22Rv1 (cell line): ENCODE measurements at regions not wholly inside any gene's neighbourhood (a gene's known extent, or its start where the extent isn't known, plus 50 kb on each side); places are given as distances from the start of the nearest gene placed in this dataset.

Experiments used
- H3K27ac ChIP-seq: fragments of 450-650 bp; 2 replicates; pipeline ENCODE4 v1.5.1; 2017
- ZFX ChIP-seq: fragments of 450-650 bp; IDR thresholded peaks from 2 replicates; pipeline ENCODE4 v1.6.1; 2017; ENCODE audit warnings: antibody characterized with exemption, borderline replicate concordance
- TF ChIP-seq, protein P1 (sequence below): fragments of 450-650 bp; IDR thresholded peaks from 2 replicates; pipeline ENCODE4 v1.5.1; 2017; ENCODE audit warnings: mild to moderate bottlenecking

GRCh38 chr1:101376121-101377083 lies 139.6 kb downstream of the S1PR1 start:
- no peak overlapping the region for H3K27ac ChIP-seq
- TF ChIP-seq, protein P1, sequence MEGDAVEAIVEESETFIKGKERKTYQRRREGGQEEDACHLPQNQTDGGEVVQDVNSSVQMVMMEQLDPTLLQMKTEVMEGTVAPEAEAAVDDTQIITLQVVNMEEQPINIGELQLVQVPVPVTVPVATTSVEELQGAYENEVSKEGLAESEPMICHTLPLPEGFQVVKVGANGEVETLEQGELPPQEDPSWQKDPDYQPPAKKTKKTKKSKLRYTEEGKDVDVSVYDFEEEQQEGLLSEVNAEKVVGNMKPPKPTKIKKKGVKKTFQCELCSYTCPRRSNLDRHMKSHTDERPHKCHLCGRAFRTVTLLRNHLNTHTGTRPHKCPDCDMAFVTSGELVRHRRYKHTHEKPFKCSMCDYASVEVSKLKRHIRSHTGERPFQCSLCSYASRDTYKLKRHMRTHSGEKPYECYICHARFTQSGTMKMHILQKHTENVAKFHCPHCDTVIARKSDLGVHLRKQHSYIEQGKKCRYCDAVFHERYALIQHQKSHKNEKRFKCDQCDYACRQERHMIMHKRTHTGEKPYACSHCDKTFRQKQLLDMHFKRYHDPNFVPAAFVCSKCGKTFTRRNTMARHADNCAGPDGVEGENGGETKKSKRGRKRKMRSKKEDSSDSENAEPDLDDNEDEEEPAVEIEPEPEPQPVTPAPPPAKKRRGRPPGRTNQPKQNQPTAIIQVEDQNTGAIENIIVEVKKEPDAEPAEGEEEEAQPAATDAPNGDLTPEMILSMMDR = no peak

DNA sequence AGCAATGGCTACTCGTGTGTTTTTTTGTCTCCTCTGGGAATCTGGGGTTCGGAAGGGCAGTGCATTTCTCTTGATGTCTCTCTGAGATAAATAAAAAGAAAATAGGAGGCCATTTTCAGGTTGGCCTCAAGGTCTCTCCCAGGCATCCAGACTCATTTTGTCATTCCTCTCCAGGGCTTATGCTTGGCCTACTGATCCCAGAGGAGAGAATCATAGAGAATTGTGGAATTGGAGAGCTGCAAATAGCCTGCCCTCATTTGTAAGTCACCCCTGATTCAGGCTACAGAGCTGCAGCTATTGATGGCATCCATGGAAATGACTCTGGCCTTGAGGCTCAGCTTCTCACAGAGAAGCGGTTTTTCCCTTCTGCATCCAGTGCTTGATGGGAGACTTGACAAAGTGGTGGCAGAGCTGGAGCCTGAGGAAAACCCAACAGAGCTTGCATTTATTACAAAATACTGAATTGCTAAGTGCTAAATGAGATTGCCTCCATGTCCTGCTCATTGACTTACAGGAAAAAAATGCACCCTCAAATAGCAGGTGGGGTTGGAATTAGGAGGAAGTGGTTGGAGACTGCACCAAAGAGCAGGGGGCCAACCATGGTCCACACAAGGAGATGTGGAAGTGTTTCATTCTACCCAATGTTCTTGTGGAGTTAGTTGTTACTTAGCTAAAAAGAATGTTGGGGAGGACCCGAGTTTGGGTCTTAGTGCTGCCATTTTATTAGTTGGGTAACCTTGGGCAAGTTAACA lies 140.4 kb downstream of the S1PR1 start:
- no peak overlapping the region for H3K27ac ChIP-seq
- TF ChIP-seq, protein P1 = no peak

- TF ChIP-seq, protein P1 = no peak
- no peak for TF ChIP-seq ZFX
- no peak overlapping the region for H3K27ac ChIP-seq
Observed at GRCh38 chr1:101379037-101379436, 142.2 kb downstream of the S1PR1 start.

- TF ChIP-seq, protein P1 = no peak
- no peak for TF ChIP-seq ZFX
- H3K27ac ChIP-seq = no peak overlapping the region
Observed at GRCh38 chr1:101379950-101380349, 143.1 kb downstream of the S1PR1 start.

DNA sequence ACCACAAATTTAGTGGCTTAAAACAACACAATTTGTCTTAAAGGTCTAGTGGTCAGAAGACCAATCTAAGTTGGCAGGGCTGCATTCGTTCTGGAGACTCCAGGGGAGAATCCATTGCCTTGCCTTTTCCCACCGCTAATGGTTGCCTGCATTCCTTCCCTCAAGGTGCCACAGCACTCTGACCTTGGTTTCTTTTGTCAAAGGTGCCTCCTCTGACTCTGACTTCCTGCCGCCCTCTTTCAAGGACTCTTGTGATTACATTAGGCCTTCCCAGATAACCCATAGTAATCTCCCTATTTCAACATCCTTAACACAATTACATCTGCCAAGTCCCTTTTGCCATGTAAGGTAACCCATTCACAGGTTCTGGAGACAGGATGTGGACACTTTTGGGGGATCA lies 145.3 kb downstream of the S1PR1 start:
- no peak overlapping the region for H3K27ac ChIP-seq
- TF ChIP-seq, protein P1 = no peak

DNA sequence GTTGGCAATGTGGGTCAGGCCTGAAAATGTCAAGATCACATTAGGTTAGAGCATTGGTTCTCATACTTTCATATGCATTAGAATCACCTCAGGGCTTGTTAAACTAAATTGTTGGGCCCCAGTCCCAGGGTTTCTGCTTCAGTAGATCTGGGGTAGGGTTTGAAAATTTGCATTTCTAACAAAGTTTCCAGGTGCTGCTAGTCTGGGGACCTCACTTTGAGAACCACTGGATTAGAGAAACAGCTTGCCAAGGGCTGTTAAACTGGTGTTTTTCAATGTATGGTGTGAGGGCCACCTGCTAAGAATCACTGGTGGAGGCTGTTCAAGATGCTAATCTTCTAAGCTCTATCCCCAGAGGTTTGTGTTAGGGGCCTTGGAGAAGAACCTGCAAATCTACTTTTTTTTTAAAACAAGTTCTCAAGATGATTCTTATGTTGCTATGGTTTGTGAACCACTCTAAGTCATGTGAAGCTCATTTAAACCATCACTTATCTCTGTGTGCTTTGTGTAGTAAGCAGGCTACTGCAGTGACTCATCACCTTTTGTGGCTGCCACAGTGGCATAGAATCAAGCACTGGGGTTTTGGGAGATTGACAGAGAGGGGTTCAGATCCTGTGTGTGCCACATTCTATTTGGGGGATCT lies 152.2 kb downstream of the S1PR1 start:
- TF ChIP-seq, protein P1 = no peak
- TF ChIP-seq ZFX = no peak
- H3K27ac ChIP-seq = no peak overlapping the region
